Skeletal muscle tissue (tissue), 3 donors: ENCODE measurements at regions not wholly inside any gene's neighbourhood (a gene's known extent, or its start where the extent isn't known, plus 50 kb on each side); places are given as distances from the start of the nearest gene placed in this dataset.

ENCODE experiments used
- H3K27ac ChIP-seq: one replicate; pipeline ENCODE4 v1.7.0; 2013; ENCODE audit warnings: mild to moderate bottlenecking, low read depth, low read length, inconsistent platforms
- H3K27me3 ChIP-seq, 3 donors: one replicate each; pipeline ENCODE4 v1.7.0; 2013; ENCODE audit warnings: low read length in 3 of 3; ENCODE audit not compliant: control insufficient read depth in 3 of 3, insufficient read depth in 3 of 3
- H3K36me3 ChIP-seq, 3 donors: one replicate each; pipeline ENCODE4 v1.7.0; 2013; ENCODE audit warnings: low read length in 3 of 3; ENCODE audit not compliant: control insufficient read depth in 3 of 3, insufficient read depth in 3 of 3
- H3K4me1 ChIP-seq, 3 donors: one replicate each; pipeline ENCODE4 v1.7.0; 2013; ENCODE audit warnings: low read length in 3 of 3, mild to moderate bottlenecking in 3 of 3; ENCODE audit not compliant: control insufficient read depth in 3 of 3, insufficient read depth in 3 of 3
- H3K4me3 ChIP-seq, 3 donors: one replicate each; pipeline ENCODE4 v1.7.0; 2013; ENCODE audit warnings: low read length in 3 of 3
- H3K9ac ChIP-seq, 3 donors: one replicate each; pipeline ENCODE4 v1.7.0; 2013; ENCODE audit warnings: low read length in 3 of 3, mild to moderate bottlenecking in 3 of 3, moderate library complexity in 2 of 3, low read depth in 1 of 3
- H3K9me3 ChIP-seq, 3 donors: one replicate each; pipeline ENCODE4 v1.7.0; 2013; ENCODE audit warnings: low read length in 3 of 3; ENCODE audit not compliant: control insufficient read depth in 3 of 3
- donor health status: Osteomylitis.

GRCh38 chr13:87867426-87867825 is 196.3 kb downstream of the SLITRK5 start:
- Histone ChIP-seq H3K4me3 (no peak overlapping the region), H3K9me3 (no peaks in the 10 kb centered on the region), H3K4me1 (no peaks in the 10 kb centered on the region), H3K27ac (no peak overlapping the region), H3K36me3 (no peaks in the 10 kb centered on the region), H3K9ac (no peak overlapping the region), H3K27me3 (no peaks in the 10 kb centered on the region)

- no peaks in the 10 kb centered on the region for H3K27me3 ChIP-seq
- no peaks in the 10 kb centered on the region for H3K4me1 ChIP-seq
- no peak overlapping the region for H3K4me3 ChIP-seq
- H3K36me3 ChIP-seq, result no peaks in the 10 kb centered on the region
- no peaks in the 10 kb centered on the region for H3K9me3 ChIP-seq
- no peak overlapping the region for H3K9ac ChIP-seq
- no peak overlapping the region for H3K27ac ChIP-seq
Observed at GRCh38 chr13:87868731-87869130, 197.6 kb downstream of the SLITRK5 start.

- no peaks in the 10 kb centered on the region for H3K4me1 ChIP-seq
- no peaks in the 10 kb centered on the region for H3K36me3 ChIP-seq
- no peaks in the 10 kb centered on the region for H3K27me3 ChIP-seq
- H3K9ac ChIP-seq, result no peak overlapping the region
- H3K4me3 ChIP-seq, result no peak overlapping the region
- no peak overlapping the region for H3K27ac ChIP-seq
- no peaks in the 10 kb centered on the region for H3K9me3 ChIP-seq
Observed at GRCh38 chr13:87872813-87873212, 201.6 kb downstream of the SLITRK5 start.

GRCh38 chr13:87877477-87877876 is 206.3 kb downstream of the SLITRK5 start:
- Histone ChIP-seq H3K9me3 (no peaks in the 10 kb centered on the region), H3K9ac (no peak overlapping the region), H3K4me1 (no peaks in the 10 kb centered on the region), H3K4me3 (no peak overlapping the region), H3K27me3 (no peaks in the 10 kb centered on the region), H3K36me3 (no peaks in the 10 kb centered on the region), H3K27ac (no peak overlapping the region)

GRCh38 chr13:87878706-87879105 is 207.5 kb downstream of the SLITRK5 start:
- no peaks in the 10 kb centered on the region for H3K4me1 ChIP-seq
- no peaks in the 10 kb centered on the region for H3K36me3 ChIP-seq
- H3K4me3 ChIP-seq, result no peak overlapping the region
- no peak overlapping the region for H3K27ac ChIP-seq
- no peaks in the 10 kb centered on the region for H3K27me3 ChIP-seq
- H3K9me3 ChIP-seq, result no peaks in the 10 kb centered on the region
- H3K9ac ChIP-seq, result no peak overlapping the region

- Histone ChIP-seq H3K9me3 (no peaks in the 10 kb centered on the region), H3K4me1 (no peaks in the 10 kb centered on the region), H3K4me3 (no peak overlapping the region), H3K9ac (no peak overlapping the region), H3K27ac (no peak overlapping the region), H3K36me3 (no peaks in the 10 kb centered on the region), H3K27me3 (no peaks in the 10 kb centered on the region)
Observed at GRCh38 chr13:87884884-87885283, 213.7 kb downstream of the SLITRK5 start.

GRCh38 chr13:87887459-87888123 is 216.4 kb downstream of the SLITRK5 start:
- Histone ChIP-seq H3K27me3 (no peaks in the 10 kb centered on the region), H3K9me3 (no peaks in the 10 kb centered on the region), H3K27ac (no peak overlapping the region), H3K4me3 (no peak overlapping the region), H3K4me1 (no peaks in the 10 kb centered on the region), H3K36me3 (no peaks in the 10 kb centered on the region), H3K9ac (no peak overlapping the region)

- Histone ChIP-seq H3K4me1 (no peaks in the 10 kb centered on the region), H3K27ac (no peak overlapping the region), H3K27me3 (no peaks in the 10 kb centered on the region), H3K9ac (no peak overlapping the region), H3K9me3 (no peaks in the 10 kb centered on the region), H3K4me3 (no peak overlapping the region), H3K36me3 (no peaks in the 10 kb centered on the region)
Observed at GRCh38 chr13:87889254-87889653, 218.1 kb downstream of the SLITRK5 start.

- Histone ChIP-seq H3K27me3 (no peaks in the 10 kb centered on the region), H3K27ac (no peak overlapping the region), H3K36me3 (no peaks in the 10 kb centered on the region), H3K9ac (no peak overlapping the region), H3K9me3 (no peaks in the 10 kb centered on the region), H3K4me3 (no peak overlapping the region), H3K4me1 (no peaks in the 10 kb centered on the region)
Observed at GRCh38 chr13:87893186-87893585, 222.0 kb downstream of the SLITRK5 start.

- H3K27ac ChIP-seq, result no peak overlapping the region
- H3K27me3 ChIP-seq, result no peaks in the 10 kb centered on the region
- no peaks in the 10 kb centered on the region for H3K4me1 ChIP-seq
- no peak overlapping the region for H3K4me3 ChIP-seq
- no peak overlapping the region for H3K9ac ChIP-seq
- H3K9me3 ChIP-seq, result no peaks in the 10 kb centered on the region
- no peaks in the 10 kb centered on the region for H3K36me3 ChIP-seq
Observed at GRCh38 chr13:87894059-87894458, 222.9 kb downstream of the SLITRK5 start.
